GM21619 (cell line): ENCODE measurements at regions not wholly inside any gene's neighbourhood (a gene's known extent, or its start where the extent isn't known, plus 50 kb on each side); places are given as distances from the start of the nearest gene placed in this dataset.

ENCODE experiments used
- ATAC-seq: cut with Tn5 transposase; IDR thresholded peaks from one replicate; pipeline ENCODE4 v1.9.1; 2021; ENCODE audit not compliant: unreplicated experiment

- ATAC-seq, result no peak
These were observed 293.2 kb upstream of the MON1B start for GRCh38 chr16:76897816-76898215.

DNA sequence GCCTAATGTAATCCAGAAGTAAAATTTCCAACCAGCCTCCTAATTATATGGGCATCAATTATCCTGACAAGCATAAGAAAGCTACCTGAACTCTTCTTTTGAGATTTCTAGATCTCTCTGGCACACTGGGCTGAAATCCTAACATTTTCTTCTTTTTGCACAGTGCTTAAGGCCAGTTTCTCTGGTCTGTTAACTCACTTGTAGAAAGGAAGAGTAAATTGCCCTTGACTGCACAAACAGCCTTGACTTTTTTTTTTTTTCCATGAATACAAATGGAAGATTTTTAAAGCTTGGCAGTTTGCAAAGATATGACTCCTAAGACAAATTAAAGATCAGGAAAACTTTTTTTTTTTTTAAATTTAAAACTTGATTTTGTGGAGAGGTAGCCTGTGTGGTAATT is 291.2 kb upstream of the MON1B start:
- ATAC-seq, result no peak

GRCh38 chr16:76900285-76901263 is 290.4 kb upstream of the MON1B start:
- no peak for ATAC-seq

DNA sequence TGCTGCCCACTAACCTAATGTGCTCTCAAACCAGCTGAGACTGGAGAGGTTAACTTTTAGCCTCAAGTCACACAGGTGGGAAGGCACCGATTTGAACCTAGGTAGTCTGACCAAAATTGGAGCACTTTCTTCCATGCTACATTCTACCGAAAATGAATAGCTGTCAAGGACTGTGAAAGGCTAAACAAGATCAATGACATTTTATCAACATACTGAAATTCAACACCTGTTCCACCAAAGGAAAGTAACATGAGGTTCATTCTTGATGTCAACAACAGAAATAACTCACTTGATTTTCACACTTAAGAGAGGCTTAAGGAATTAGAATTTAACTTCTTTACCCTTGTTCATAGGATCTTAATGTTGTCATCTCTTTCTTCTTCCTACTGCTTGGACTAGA is 284.4 kb upstream of the MON1B start:
- no peak for ATAC-seq

GRCh38 chr16:76910931-76911330 is 280.1 kb upstream of the MON1B start:
- no peak for ATAC-seq

DNA sequence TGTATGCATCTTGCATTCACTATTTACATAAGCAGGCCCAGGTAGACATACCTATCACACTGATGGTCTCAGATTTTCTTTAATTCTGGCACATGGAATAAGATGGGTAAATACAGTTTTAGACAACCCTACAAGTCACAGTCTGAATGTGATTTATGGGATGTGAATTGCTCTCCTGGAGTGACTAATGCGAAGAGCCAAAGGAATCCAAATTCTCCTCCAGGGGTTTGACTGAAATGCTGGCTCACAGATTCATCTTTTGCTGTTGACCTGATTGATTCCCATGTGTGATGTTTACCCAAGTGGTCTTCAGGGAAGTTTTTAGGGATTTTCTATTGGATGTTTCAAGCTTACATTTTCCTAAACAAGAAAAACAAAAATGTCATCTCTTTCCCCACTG is 277.9 kb upstream of the MON1B start:
- no peak for ATAC-seq

DNA sequence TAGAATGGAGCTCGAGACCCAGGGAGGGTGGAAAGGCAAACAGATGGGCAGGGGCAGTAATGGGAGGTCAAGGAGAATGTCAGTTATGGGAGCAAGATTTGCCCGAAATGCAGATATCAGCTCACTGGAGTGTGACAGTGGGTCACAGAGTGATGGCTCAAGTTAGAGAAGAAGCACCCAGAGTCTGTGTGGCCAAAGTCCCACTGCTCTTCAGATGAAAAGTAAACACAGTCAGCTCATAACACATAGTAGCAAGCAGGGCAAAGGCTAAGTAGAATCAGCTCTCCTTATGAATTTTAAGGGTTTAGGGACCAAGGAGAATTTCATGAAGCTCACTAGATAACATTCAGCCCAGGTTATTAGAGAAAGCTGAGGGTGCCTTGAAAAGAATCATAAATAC is 264.9 kb upstream of the MON1B start:
- ATAC-seq, result no peak

DNA sequence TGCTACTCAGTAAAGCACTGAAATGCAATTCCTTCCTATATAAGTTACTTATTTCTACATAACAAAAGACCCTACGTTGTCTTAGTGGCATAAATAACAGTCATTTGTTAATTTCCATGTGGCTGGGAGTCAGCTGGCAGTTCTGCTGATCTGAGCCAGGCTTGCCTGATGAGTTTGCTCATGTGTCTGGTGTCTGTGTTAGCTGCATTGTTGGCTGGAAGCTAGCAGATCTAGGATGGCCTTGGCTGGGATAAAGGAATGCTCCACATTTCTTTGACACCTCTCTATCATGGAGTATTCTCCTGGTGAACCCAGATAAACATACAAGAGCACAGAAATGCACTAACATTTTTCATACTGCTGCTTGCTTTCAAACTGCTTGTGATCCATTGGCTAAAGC is 264.4 kb upstream of the MON1B start:
- ATAC-seq, result no peak

DNA sequence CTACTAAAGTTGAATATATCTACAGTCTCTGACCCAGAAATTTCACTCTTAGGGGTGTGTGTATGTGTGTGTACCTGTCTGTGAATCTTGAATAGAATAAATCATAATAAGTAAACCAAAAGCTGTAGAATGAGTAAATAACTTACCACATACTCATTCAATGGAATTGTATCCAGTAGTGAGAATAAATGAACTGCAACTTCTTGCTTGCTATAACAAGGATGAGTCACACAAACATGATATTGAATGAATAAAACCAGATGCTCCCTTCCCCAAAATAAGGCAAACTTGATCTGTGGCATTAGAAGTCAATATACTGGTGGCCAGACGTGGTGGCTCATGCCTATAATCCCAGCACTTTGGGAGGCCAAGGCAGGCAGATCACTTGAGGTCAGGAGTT is 259.8 kb upstream of the MON1B start:
- ATAC-seq, result no peak

- ATAC-seq, result no peak
These were observed 258.3 kb upstream of the MON1B start for GRCh38 chr16:76932541-76933211.

GRCh38 chr16:76940251-76940650 is 250.7 kb upstream of the MON1B start:
- no peak for ATAC-seq

DNA sequence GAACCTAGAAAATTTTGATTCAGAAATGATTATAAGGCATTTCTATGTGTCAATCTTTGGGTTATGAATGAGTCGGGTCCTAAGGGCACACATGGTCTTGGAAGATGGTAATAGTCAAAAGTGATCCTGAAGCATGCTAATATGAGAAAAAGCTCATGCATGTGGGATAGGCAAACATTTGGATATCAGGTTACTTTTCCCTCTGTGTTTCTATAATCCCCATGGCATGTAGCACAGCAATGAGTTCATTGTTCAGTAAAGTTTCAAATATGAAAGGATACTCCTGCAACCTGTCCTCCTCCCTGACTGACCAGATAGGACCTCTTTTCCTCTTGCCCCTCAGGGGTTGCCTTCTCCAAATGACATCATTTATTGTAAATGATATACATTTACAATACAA is 249.9 kb upstream of the MON1B start:
- no peak for ATAC-seq

DNA sequence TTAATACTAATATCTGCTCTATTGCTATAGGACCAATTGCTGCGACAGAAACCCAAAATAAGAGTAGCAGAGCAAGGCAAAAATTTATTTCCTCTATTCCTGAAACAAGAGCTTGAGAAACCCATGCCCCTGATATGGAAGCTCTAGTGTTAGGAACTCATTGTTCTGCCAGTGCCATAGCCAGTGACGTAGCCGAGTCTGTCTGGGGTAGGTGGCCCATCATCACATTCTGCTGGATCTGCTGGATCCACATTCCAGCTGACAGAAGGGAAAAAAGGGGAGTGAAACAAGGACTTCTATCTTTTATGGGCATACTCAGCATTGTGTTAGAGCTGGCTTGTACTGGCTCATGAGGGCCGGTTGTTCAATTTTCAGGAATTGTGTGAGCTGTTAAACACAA is 248.9 kb upstream of the MON1B start:
- ATAC-seq, result no peak

GRCh38 chr16:76943921-76944320 is 247.1 kb upstream of the MON1B start:
- no peak for ATAC-seq

DNA sequence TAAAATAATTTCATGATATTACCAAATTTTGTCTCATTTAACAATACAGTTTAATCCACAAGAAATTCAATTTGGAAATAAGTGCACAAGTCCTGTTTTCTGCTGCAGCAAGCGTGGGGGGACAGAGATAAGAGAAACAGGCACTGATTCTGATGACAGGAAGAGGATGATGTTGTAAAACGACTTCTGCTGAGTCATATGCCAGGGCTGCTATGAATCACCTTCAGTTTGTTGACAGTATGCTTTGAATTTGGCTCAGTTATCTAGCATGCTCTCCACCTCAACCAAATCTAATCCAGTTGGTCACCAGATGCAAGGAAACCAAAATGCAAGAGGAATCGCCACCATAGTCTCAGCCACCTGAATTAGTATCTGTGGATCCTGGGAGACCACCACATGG is 244.1 kb upstream of the MON1B start:
- no peak for ATAC-seq

GRCh38 chr16:76947749-76948148 is 243.2 kb upstream of the MON1B start:
- no peak for ATAC-seq

DNA sequence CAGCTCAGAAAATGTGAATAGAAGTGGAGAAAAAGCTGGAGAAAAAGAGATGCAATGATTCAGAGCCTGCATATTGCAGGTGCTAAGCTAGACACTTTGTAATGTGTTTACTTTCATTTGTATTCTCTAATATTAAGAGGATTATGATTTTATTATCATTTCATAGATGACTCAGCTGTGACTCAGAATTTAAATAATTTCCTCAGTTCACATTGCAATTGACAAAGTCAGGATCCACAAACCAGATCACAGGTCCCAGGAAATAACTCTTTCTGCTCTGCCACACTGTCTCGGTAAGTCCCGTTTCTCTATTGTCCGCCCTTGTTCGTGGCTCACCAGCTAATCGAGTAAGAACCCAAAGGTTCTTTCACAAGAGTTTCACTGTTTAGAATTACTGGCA is 235.4 kb upstream of the MON1B start:
- no peak for ATAC-seq

GRCh38 chr16:76956394-76956793 is 234.6 kb upstream of the MON1B start:
- ATAC-seq, result no peak

DNA sequence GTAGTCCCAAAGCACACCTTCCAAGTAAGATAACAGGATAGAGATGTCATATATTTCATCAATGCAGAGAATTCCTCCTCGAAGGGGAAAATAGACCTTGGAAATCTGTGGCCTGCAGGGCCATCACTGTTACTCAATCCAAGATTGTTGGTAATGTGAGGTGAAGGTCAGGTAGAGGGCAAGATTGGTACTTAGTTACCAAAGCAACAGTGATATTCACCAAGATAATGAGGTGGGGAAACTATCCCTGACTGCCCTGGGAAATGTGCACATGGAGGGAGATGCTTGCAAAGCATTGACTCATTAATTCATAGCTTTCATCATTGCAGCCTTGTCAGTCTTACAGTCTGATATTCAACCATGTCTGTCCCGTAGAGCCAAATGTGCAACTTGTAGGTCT is 234.1 kb upstream of the MON1B start:
- ATAC-seq, result no peak

GRCh38 chr16:76959166-76959565 is 231.8 kb upstream of the MON1B start:
- no peak for ATAC-seq

- ATAC-seq, result no peak
These were observed 227.2 kb upstream of the MON1B start for GRCh38 chr16:76963614-76964315.
